ENCODE measurements at regions not wholly inside any gene's neighbourhood (a gene's known extent, or its start where the extent isn't known, plus 50 kb on each side); places are given as distances from the start of the nearest gene placed in this dataset.

- TF ChIP-seq RAD21 (IDR thresholded peaks at IDR 0.05; ENCODE audit: low read depth) (no peak), EP300 (IDR thresholded peaks at IDR 0.05; ENCODE audit: borderline replicate concordance) (no peak), TEAD4 (IDR thresholded peaks at IDR 0.05) (no peak), EGR1 (IDR thresholded peaks at IDR 0.05) (no peak), USF1 (IDR thresholded peaks at IDR 0.05) (no peak), TCF12 (IDR thresholded peaks at IDR 0.05; ENCODE audit: low read depth) (no peak)
Observed at GRCh38 chr3:17805461-17805940, 63.1 kb upstream of the TBC1D5 start.

Measured in Ishikawa (cell line).